Stimulated activated CD4-positive, alpha-beta T cell treated with anti-CD3 and anti-CD28 coated beads, Interleukin-15, amount 100 ng/mL, for 48 hours (primary cell): ENCODE measurements at regions not wholly inside any gene's neighbourhood (a gene's known extent, or its start where the extent isn't known, plus 50 kb on each side); places are given as distances from the start of the nearest gene placed in this dataset.

Experiments used
- DNase-seq, 2 donors: peaks; one replicate each; pipeline ENCODE4 v3.0.0-alpha.2; 2020; ENCODE audit warnings: low read depth in 2 of 2

- no peak for DNase-seq
Observed at GRCh38 chr17:12376276-12376675, 289.4 kb upstream of the MYOCD start.

- DNase-seq: no peak
Observed at GRCh38 chr17:12386225-12386624, 279.5 kb upstream of the MYOCD start.

GRCh38 chr17:12388226-12388625, 277.5 kb upstream of the MYOCD start:
- DNase-seq: no peak

- no peak for DNase-seq
Observed at GRCh38 chr17:12389421-12389820, 276.3 kb upstream of the MYOCD start.

GRCh38 chr17:12390631-12391030, 275.1 kb upstream of the MYOCD start:
- no peak for DNase-seq

GRCh38 chr17:12391468-12391867, 274.2 kb upstream of the MYOCD start:
- DNase-seq: no peak

GRCh38 chr17:12395733-12396354, 269.8 kb upstream of the MYOCD start:
- DNase-seq: no peak

- no peak for DNase-seq
Observed at GRCh38 chr17:12398441-12399051, 267.1 kb upstream of the MYOCD start.

- no peak for DNase-seq
Observed at GRCh38 chr17:12402963-12403622, 262.6 kb upstream of the MYOCD start.

GRCh38 chr17:12403881-12404398, 261.8 kb upstream of the MYOCD start:
- no peak for DNase-seq

GRCh38 chr17:12406623-12407215, 259.0 kb upstream of the MYOCD start:
- DNase-seq: no peak

- DNase-seq: no peak
Observed at GRCh38 chr17:12407495-12408252, 258.0 kb upstream of the MYOCD start.

- no peak for DNase-seq
Observed at GRCh38 chr17:12409082-12409481, 256.6 kb upstream of the MYOCD start.

- DNase-seq: no peak
Observed at GRCh38 chr17:12410717-12411116, 255.0 kb upstream of the MYOCD start.

- no peak for DNase-seq
Observed at GRCh38 chr17:12415031-12415430, 250.7 kb upstream of the MYOCD start.

- DNase-seq: no peak
Observed at GRCh38 chr17:12421077-12421476, 244.6 kb upstream of the MYOCD start.

- DNase-seq: no peak
Observed at GRCh38 chr17:12421646-12422306, 243.9 kb upstream of the MYOCD start.

GRCh38 chr17:12422651-12423050, 243.0 kb upstream of the MYOCD start:
- no peak for DNase-seq

GRCh38 chr17:12423337-12423736, 242.4 kb upstream of the MYOCD start:
- DNase-seq: no peak

- DNase-seq: no peak
Observed at GRCh38 chr17:12429116-12429515, 236.6 kb upstream of the MYOCD start.

GRCh38 chr17:12431188-12431587, 234.5 kb upstream of the MYOCD start:
- no peak for DNase-seq
